ENCODE measurements at regions not wholly inside any gene's neighbourhood (a gene's known extent, or its start where the extent isn't known, plus 50 kb on each side); places are given as distances from the start of the nearest gene placed in this dataset.

DNA sequence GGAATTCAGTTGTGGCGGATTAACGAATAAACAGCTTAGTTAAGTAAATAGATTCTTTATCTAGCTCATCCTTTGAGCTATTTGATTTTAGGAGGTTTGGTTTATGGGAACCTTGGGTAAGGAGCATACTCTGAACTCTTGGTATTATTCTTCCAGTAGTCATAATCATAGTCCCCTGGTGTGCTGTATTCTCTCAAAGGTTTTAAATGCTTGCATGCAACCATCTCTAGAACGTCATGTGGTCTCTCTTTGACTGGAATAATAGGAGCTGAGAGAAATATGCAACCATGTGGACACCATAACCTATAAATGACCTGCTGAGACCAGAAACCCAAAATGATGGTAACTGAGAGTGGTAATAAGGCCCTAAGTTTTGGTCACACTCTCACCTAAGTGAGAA, 951.6 kb upstream of the MIR17HG start:
- TF ChIP-seq, protein P1, sequence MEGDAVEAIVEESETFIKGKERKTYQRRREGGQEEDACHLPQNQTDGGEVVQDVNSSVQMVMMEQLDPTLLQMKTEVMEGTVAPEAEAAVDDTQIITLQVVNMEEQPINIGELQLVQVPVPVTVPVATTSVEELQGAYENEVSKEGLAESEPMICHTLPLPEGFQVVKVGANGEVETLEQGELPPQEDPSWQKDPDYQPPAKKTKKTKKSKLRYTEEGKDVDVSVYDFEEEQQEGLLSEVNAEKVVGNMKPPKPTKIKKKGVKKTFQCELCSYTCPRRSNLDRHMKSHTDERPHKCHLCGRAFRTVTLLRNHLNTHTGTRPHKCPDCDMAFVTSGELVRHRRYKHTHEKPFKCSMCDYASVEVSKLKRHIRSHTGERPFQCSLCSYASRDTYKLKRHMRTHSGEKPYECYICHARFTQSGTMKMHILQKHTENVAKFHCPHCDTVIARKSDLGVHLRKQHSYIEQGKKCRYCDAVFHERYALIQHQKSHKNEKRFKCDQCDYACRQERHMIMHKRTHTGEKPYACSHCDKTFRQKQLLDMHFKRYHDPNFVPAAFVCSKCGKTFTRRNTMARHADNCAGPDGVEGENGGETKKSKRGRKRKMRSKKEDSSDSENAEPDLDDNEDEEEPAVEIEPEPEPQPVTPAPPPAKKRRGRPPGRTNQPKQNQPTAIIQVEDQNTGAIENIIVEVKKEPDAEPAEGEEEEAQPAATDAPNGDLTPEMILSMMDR (IDR thresholded peaks at IDR 0.05) = no peak
- TF ChIP-seq POLR2AphosphoS5 (IDR thresholded peaks at IDR 0.05) (no peak), EP300 (IDR thresholded peaks at IDR 0.05; ENCODE audit: low read depth) (no peak)
